Renal cortex interstitium (tissue), 11 donors: ENCODE measurements at regions not wholly inside any gene's neighbourhood (a gene's known extent, or its start where the extent isn't known, plus 50 kb on each side); places are given as distances from the start of the nearest gene placed in this dataset.
"Not testable (repeated sequence)": the region's sequence is repeated elsewhere in the genome, so short reads cannot be mapped to it uniquely, and the experiment has no call there.

Source experiments
- DNase-seq, 11 donors: peaks; one replicate each; pipeline ENCODE4 v3.0.0-alpha.2; 2013; ENCODE audit warnings: low read depth in 9 of 11, low spot score in 4 of 11; ENCODE audit errors: extremely low read depth in 1 of 11

- no peak for DNase-seq
Observed at GRCh38 chr5:179414459-179415261, 69.4 kb upstream of the ADAMTS2 start.

- no peak for DNase-seq
Observed at GRCh38 chr5:179413711-179414458, 68.6 kb upstream of the ADAMTS2 start.

- no peak for DNase-seq
Observed at GRCh38 chr5:179413086-179413690, 67.9 kb upstream of the ADAMTS2 start.

GRCh38 chr5:179411161-179411841 lies 66.0 kb upstream of the ADAMTS2 start:
- DNase-seq, result no peak

- DNase-seq, result no peak
Observed at GRCh38 chr5:179410291-179411160, 65.3 kb upstream of the ADAMTS2 start.

- DNase-seq, result no peak
Observed at GRCh38 chr5:179409806-179410205, 64.5 kb upstream of the ADAMTS2 start.

- no peak for DNase-seq
Observed at GRCh38 chr5:179408611-179409010, 63.4 kb upstream of the ADAMTS2 start.

- no peak for DNase-seq
Observed at GRCh38 chr5:179407191-179408175, 62.2 kb upstream of the ADAMTS2 start.

GRCh38 chr5:179406031-179406961 lies 61.0 kb upstream of the ADAMTS2 start:
- no peak for DNase-seq

- no peak for DNase-seq
Observed at GRCh38 chr5:179405426-179406030, 60.3 kb upstream of the ADAMTS2 start.

GRCh38 chr5:179405054-179405416 lies 59.8 kb upstream of the ADAMTS2 start:
- no peak for DNase-seq

GRCh38 chr5:179404321-179405053 lies 59.2 kb upstream of the ADAMTS2 start:
- DNase-seq, result no peak

- DNase-seq, result no peak
Observed at GRCh38 chr5:179403426-179404147, 58.3 kb upstream of the ADAMTS2 start.

- not testable (repeated sequence) for DNase-seq
Observed at GRCh38 chr5:179400435-179400834, 55.2 kb upstream of the ADAMTS2 start.

- no peak for DNase-seq
Observed at GRCh38 chr5:179400020-179400419, 54.8 kb upstream of the ADAMTS2 start.
